Retina (tissue), 1 donor: ENCODE measurements at regions not wholly inside any gene's neighbourhood (a gene's known extent, or its start where the extent isn't known, plus 50 kb on each side); places are given as distances from the start of the nearest gene placed in this dataset.
A peak's percentile ranks its signal among the peaks of the same experiment; 100 is the strongest.

ENCODE experiments used
- DNase-seq: peaks from one replicate; pipeline ENCODE4 v3.0.0-alpha.2; 2016

GRCh38 chr5:66306844-66307315 is 162.8 kb downstream of the SREK1 start:
- peak; percentile 21 for DNase-seq

DNA sequence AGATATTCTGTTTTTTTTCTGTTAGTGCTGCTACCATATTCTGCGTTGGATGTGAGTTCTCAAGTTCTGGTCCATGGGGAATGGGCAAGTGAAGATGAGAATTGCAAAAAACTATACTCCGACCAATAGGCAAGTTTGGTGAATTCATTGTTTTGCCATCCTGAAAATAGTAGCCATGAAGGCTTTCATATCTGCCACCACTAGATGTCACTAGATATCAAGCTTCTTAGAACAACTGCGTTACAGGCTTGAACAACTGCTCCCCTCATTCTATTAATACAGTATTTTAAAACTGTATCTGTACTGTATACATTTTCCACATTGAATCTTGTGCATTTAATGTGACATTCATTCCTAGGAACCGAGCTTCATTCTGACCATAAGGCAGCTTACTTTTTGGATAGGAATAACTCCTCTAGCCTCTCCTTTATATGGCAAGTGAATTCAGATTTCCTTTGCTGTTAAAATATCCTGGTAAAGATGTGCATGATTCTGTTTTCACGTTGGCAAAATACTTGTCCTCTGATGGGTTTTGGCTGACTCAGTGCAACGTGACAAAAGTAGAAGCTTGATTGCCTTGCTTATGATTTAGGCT is 163.6 kb downstream of the SREK1 start:
- DNase-seq, result peak; percentile 57

DNA sequence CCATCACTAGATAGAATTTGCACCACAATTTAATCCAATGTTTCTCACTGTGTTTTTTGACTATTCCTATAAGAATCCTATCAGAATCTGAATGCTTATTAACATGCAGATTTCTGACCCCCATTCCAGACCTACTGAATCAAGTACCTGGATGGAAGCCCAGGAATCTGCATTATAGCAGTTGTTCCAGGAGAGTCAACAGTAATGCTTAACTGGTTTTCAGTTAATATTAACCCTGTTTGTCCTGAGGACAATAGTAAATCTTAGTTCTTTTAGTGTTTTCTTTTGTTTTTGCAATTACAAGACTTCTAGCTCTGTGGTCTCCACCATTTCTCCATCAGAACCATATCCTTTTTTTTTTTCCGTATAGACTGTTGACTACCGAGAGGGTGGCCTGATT is 168.2 kb downstream of the SREK1 start:
- no peak for DNase-seq

- no peak for DNase-seq
Observed at GRCh38 chr5:66315784-66316183, 171.7 kb downstream of the SREK1 start.

DNA sequence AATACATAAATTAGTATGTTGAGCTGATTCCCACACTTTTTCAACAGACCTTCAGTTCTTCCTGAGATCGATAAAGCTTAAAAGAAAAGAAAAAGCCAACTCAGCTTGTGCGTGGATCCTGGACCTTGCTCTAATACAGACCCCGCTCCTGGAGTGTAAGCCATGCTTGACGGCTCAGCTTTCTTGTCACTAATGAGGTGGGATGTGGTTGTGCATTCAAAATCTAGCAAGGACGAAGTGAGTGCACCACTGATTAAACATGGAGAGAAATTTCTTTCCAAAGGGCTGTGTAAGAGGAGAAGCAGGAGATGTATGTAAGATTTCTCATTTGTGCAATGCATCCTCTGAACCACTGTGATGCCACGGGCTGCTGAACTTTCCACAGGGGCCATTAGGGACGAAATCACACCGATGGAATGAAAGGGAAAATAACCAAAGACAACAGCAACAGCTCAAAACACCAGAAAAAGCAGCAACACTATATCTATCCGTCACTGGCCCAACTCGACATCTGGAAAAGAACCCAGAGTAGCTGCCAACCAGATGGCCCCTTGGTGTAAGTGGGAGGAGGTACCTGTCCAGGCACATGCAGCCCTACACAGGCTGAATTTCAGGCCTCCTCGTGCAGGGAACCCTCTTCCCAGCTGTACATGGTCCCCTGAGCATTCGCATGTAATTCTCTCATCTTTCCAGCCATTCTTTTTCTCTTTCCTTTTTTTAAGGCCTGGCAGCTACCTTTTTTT is 178.9 kb downstream of the SREK1 start:
- peak; percentile 32 for DNase-seq

- DNase-seq, result no peak
Observed at GRCh38 chr5:66323529-66323895, 179.4 kb downstream of the SREK1 start.

DNA sequence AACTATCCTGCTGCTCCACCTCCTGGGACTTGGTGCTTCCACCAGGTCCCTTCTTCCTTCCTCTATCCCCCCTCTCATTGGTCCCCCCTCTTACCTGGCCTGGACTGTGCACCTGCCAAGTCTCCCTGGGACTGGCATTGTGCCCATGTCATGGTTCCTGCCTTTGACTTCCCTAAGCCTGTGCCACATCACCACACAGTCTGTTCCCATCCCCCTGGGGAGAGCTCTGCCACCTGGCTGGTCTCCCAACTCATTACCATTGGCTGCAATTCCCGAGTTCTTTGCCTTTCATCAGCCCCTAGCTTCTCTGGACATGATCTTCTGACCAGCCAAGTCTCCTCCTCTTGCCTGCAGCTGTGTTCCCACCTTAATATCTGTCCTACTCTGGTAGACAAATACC is 180.3 kb downstream of the SREK1 start:
- DNase-seq, result no peak

GRCh38 chr5:66326276-66326675 is 182.2 kb downstream of the SREK1 start:
- no peak for DNase-seq

DNA sequence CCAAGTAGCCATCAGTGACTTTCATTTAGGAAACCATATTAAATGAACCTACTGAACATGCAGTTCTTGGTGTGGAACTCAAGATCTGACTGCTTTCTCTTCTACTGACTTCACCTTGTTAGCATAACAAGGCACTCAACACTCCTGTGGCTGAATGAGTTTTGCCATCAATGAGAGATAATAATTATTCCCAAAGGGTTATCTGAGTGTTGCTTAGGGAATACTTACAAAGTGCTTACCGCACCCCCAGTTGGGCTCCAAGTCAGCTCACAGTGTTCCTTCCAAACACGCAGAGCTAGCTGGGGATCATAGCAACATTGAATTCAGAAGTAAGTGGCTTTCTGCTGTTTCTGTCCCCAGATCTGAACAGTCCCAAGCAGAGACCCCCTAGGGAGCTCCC is 182.9 kb downstream of the SREK1 start:
- DNase-seq, result no peak

DNA sequence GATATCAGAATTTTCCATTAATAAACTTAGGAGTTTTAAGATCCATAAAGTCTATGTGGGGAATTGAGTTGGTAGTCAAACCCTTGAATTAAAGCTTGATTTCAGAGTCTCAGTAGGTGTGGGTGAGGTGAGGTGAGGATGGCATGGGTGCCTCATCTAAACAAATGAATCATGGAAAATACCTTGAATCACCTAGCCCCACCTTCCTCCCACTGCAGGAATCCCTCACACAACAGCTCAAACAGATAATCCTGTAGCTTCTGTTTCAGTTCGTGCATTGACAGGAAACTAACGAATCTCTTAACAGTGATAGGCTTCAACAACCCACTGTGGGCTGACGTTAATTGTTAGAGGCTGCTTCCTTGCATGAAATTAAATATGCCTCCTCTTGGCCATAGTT is 185.0 kb downstream of the SREK1 start:
- no peak for DNase-seq

DNA sequence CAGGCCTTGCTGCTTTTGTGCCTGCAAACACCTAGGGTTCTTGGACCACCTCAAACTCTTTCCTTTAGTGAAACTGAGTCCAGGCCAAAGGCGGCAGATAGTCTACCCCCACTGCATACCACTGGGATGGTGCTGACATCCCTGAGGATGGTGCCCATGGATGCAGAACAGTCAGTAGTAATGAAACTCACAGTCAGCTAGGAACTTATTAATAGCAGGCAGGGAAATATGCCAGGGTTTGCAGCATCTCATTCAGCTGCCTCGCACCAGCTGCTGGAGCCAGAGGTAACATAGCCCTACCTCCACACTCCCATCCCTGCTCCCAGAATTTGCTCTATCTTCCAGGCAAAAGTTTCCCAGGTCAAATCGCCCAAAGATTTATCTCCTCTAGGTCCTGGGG is 189.1 kb downstream of the SREK1 start:
- DNase-seq, result no peak

DNA sequence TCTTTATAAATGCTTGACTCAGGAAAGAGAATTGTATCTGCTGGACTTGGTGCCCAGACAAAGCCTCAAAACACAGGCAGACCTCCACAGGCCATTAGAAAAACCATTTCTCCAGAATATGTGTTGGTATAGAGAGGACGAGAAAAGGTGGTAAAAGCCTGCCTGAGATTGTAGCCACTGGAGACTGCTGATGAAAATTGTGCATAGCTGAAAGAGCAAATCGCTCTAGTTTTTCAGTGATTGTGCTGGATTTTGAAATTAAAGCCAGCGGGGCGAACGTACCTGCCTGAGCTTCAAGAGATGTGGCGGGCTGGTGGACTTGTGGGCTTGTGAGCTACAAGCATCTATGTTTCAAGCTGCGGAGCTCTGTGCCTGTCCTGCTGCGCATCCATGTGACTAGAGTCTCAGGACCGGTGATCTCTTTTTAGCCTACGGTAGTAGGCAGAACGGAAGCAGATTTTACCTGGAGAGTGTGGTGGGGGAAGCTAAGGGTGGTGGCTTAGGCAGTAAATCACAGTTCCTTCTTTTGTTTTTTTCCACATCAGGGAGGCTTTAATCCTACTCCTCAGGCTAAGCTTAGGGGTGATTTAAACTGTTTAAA is 193.6 kb downstream of the SREK1 start:
- DNase-seq, result peak; percentile 49

- DNase-seq, result no peak
Observed at GRCh38 chr5:66338828-66339227, 194.7 kb downstream of the SREK1 start.

DNA sequence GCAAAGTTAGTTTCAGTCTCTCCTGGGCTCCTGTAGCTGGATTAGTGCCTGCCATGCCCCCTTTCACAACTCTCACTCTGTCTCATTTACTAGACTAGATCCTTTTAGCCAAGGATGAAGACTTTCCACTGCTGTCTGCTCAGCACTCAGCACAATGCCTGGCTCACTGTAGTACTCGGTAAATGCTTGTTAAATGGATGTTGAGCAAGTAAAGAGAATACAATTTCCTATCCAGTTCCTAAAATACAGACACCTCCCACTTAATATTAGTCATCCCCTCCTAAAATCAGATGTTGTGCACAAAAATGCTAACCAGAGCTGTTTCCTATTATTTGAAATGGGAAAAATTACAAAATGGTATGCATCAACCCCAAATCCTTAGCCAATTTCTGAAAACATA is 195.8 kb downstream of the SREK1 start:
- no peak for DNase-seq

GRCh38 chr5:66340786-66341185 is 196.7 kb downstream of the SREK1 start:
- no peak for DNase-seq

DNA sequence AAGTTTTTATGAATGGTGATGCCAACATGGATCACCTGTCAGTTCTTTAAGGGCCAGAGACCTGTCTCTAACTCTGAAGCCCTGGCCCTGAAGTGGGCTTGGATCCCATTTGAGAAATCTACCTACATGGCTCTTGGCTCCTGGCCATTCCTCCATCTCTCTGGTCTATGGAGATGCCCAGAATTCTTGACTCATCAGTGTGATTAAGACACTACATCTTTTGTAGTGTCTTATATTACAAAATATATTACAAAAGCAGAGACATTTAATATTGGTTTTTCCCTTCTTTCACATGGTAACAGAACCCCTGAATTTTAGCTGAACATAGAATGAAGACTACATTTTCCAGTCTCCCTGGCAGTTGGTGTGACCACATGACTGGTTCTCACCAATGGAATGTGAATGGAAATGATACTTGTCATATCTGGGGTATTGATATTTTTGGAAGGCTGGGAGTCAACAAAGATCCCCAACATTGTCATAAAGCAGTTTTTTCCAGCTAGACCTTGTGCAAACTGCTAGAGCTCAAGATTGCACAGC is 198.3 kb downstream of the SREK1 start:
- DNase-seq, result no peak

DNA sequence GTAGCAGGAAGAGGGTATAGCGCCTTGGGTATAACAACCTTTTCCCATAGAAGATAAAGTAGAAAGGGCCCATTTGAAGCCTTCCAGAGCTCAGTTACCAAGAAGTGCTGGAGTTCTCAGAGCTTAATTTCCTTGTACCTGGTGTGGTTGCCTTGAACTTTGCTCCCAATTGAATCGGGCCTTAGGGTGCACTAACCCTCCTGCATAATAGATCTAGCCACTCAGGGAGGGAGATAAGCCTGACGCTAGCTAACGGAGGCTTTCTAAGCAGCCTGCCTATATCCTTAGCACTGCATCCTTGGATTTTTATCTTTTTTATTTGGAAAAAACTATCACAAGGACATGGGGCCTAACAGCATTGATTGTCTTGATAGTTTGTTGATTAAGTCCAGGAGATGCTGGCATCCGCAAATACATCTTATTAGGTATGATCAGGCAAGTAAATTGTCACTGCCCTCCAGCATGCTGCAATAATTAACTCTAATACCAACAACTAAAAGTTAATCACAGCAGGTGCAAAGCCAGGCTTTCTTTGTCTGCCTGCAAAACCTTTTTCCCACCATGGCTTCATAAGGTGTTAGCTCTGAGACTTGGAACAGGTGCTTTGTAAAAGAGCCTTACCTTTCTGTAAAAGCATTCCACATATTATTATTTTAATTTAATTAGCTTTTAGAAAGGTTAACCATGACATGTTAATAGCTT is 199.4 kb downstream of the SREK1 start:
- no peak for DNase-seq

DNA sequence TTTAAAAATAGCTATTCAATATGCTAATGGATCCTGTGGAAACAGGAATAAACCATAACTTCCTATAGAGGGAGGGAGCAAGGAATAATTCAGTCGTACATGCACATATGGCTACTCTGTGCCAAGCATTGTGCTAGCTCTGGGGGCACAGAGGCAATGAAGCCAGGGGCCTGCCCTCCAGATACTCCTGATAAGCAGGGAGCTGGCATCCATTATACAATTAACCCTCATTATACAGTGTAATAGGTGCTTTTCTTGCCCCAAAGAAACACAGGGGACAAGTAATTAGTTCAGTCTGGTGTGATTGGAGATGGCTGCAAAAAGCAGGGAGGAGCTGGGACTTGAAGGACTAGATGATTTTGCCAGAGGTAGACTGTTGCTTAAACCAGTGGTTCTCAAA is 200.4 kb downstream of the SREK1 start:
- no peak for DNase-seq

GRCh38 chr5:66345281-66345680 is 201.2 kb downstream of the SREK1 start:
- DNase-seq, result no peak

GRCh38 chr5:66346869-66347268 is 202.8 kb downstream of the SREK1 start:
- DNase-seq, result no peak

DNA sequence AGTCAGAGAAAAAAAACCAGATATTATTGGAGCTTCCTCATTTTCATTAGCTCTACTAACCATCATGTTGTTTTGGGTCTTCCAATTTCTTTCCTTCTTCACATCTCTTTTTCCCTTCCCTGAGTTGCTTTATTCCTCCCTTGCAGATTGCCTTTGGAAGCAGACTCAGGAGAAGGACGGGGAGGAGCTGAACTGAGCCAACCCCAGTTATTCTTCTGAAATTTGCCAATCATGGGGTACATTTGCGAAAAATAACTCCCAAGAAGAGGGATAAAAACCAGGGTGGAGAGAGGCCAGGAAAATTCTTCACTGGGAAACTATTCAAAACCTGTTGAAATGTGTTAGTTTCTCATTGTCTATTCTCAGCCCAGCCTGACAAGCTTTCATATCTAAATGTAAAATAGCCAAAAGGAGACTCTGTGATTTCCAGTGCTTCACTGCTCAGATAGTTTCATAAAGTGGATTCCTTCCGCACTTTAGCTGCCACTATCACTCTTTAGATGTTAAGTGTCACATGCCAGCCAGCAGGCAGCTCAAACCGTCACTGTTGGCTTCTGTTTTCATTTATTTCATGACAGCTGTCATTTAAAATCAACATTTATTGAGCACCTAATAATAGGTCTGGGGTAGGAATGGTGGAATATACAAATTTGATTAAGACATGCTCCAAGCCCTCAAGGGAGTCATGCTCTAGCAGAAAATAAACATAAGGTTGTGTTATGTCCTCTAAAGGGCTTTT is 204.5 kb downstream of the SREK1 start:
- no peak for DNase-seq

- DNase-seq, result no peak
Observed at GRCh38 chr5:66351813-66352212, 207.7 kb downstream of the SREK1 start.

- DNase-seq, result no peak
Observed at GRCh38 chr5:66353186-66353585, 209.1 kb downstream of the SREK1 start.
